NT2/D1 (cell line): ENCODE measurements at regions not wholly inside any gene's neighbourhood (a gene's known extent, or its start where the extent isn't known, plus 50 kb on each side); places are given as distances from the start of the nearest gene placed in this dataset.
"Not testable (repeated sequence)": the region's sequence is repeated elsewhere in the genome, so short reads cannot be mapped to it uniquely, and the experiment has no call there.

Source experiments
- DNase-seq: peaks from one replicate; pipeline ENCODE4 v3.0.0-alpha.2; 2011; ENCODE audit warnings: low read depth, low spot score
- H3K27me3 ChIP-seq: 2 replicates; pipeline ENCODE4 v1.6.0; 2011; ENCODE audit warnings: mild to moderate bottlenecking; ENCODE audit not compliant: insufficient read length, insufficient read depth
- H3K36me3 ChIP-seq: 2 replicates; pipeline ENCODE4 v1.6.1; 2011; ENCODE audit warnings: mild to moderate bottlenecking, low read length, mixed read lengths; ENCODE audit not compliant: insufficient read depth, insufficient read length
- H3K4me1 ChIP-seq: 2 replicates; pipeline ENCODE4 v1.5.1; 2011; ENCODE audit not compliant: insufficient read depth, insufficient read length
- H3K4me3 ChIP-seq: 2 replicates; pipeline ENCODE4 v1.5.1; 2011; ENCODE audit warnings: low read depth; ENCODE audit not compliant: insufficient read length
- H3K9ac ChIP-seq: 2 replicates; pipeline ENCODE4 v1.6.0; 2011; ENCODE audit warnings: low read depth; ENCODE audit not compliant: insufficient read length
- H3K9me3 ChIP-seq: 2 replicates; pipeline ENCODE4 v1.5.1; 2011; ENCODE audit warnings: mild to moderate bottlenecking, low read length; ENCODE audit not compliant: insufficient read depth
- SUZ12 ChIP-seq: IDR thresholded peaks from 2 replicates; pipeline ENCODE4 v1.6.1; 2011; ENCODE audit not compliant: insufficient read length, insufficient read depth; ENCODE audit errors: extremely low read depth
- YY1 ChIP-seq: IDR thresholded peaks from 2 replicates; pipeline ENCODE4 v1.6.1; 2011; ENCODE audit not compliant: insufficient read length, insufficient read depth
- ZNF274 ChIP-seq: IDR thresholded peaks from 2 replicates; pipeline ENCODE4 v1.6.1; 2011; ENCODE audit warnings: mild to moderate bottlenecking, low read depth, low read length

DNA sequence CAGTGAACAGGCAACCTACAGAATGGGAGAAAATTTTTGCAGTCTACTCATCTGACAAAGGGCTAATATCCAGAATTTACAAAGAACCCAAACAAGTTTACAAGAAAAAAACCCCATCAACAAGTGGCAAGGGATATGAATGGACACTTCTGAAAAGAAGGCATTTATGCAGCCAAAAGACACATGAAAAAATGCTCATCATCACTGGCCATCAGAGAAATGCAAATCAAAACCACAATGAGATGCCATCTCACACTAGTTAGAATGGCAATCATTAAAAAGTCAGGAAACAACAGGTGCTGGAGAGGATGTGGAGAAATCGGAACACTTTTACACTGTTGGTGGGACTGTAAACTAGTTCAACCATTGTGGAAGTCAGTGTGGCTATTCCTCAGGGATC is 80.3 kb downstream of the ZNF474 start:
- not testable (repeated sequence) for H3K9me3 ChIP-seq, H3K9ac ChIP-seq, H3K27me3 ChIP-seq, H3K4me1 ChIP-seq, DNase-seq, H3K36me3 ChIP-seq, H3K4me3 ChIP-seq

DNA sequence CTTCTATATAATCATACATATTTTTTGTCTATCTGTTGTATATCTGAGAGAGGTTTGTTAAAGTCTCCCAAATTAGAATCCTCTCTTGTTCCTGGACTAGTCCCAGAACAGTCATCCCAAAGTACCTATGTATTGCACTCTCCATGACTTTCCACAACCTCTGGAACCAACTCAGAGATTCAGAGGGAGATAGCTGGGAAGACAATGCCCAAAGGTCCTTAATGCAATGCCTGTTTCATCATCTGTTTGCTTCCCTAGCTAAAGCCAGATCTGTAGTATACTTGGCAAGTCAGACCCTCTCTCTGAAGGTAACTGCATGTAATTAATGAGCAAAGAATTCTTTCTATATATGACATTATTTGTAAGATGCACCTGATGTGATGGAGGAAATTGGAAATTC is 89.4 kb downstream of the ZNF474 start:
- Histone ChIP-seq H3K9ac (no peak overlapping the region), H3K27me3 (no peaks in the 10 kb centered on the region), H3K4me1 (no peaks in the 10 kb centered on the region), H3K36me3 (no peaks in the 10 kb centered on the region), H3K9me3 (peaks cover 2% of the 10 kb centered on the region; the same call in 1 of the 2 replicates), H3K4me3 (no peak overlapping the region)
- DNase-seq, result no peak
- TF ChIP-seq SUZ12, result no peak
- TF ChIP-seq YY1, result no peak
- no peak for TF ChIP-seq ZNF274

DNA sequence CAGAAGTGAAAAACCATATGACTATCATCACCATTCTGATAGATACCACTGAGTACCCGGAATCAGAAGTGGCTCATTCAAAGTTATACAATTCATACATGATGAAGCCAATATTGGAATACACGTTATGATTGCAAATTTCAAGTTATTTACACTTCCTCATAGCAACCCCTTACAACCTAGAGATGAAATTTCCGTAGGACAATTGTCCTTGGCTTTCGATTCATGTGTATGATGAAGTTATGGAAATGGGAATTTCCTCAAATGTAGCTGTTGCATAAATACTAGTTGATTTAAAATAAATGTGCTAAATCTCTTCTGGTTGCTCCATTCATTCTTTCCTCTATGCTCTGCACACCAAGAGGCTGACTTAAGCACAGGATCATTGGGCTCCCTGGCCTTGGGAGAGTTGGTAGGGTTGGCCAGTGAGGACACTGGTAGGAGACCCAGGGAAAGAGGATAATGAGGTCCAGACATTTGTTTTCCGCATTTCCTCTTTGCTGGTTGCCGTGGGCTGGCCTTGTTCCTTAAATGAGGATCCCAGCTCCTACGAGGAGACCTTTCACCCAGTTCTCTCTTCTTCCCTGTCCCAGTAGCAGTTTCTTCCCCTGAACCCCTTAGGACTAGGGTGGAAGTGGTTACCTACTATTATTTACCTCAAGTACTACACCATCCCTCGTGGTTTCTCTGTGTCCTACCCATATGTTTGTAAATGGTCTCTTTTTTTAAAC is 90.3 kb downstream of the ZNF474 start:
- Histone ChIP-seq H3K9me3 (peaks cover 5% of the 10 kb centered on the region; the same call in 1 of the 2 replicates), H3K27me3 (no peaks in the 10 kb centered on the region), H3K4me3 (no peak overlapping the region), H3K9ac (no peak overlapping the region), H3K36me3 (no peaks in the 10 kb centered on the region), H3K4me1 (no peaks in the 10 kb centered on the region)
- TF ChIP-seq YY1 (no peak), ZNF274 (no peak), SUZ12 (no peak)
- DNase-seq, result no peak

DNA sequence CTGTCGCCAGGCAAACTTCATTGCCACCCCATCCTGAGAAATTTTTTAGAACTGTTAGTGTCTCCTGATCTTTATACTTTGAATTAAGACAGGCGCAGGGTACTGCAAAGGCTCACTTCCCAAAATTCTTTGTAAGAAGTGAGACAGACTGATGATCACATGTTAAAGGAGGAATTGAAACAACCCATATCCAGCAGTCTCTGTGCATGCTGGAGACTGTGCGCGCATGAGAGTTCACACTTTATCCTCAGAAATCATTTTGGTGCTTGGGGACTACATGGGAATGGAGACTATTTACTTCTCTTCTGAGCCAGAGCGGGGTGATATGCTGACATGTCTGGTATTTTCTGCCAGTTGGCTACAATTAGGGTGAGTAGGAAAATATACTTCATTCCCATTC is 91.2 kb downstream of the ZNF474 start:
- no peaks in the 10 kb centered on the region for H3K4me1 ChIP-seq
- no peak for DNase-seq
- no peak overlapping the region for H3K9ac ChIP-seq
- no peak overlapping the region for H3K4me3 ChIP-seq
- H3K9me3 ChIP-seq, result peaks cover 5% of the 10 kb centered on the region; the same call in 1 of the 2 replicates
- no peaks in the 10 kb centered on the region for H3K27me3 ChIP-seq
- TF ChIP-seq SUZ12 (no peak), YY1 (no peak)
- no peaks in the 10 kb centered on the region for H3K36me3 ChIP-seq

DNA sequence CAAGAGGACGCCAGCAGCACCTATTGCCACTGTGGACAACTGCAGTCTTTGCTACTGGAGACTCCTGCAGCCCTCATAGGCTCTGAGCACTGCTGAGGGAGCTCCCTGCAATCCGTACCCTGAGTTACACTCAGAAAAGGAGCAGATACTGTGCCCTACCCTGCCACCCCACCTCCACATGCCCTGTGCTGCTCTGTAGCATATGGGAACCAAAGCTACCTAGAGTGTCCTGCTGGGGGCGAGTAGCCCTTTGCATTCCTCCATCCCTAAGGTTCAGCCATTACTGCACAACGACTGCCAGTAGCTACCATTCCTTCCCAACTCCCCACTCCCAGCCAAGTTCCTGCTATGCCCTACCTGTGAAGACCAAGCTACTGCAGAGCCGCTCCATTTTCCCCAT is 90.2 kb upstream of the SNCAIP start:
- peaks cover 5% of the 10 kb centered on the region; the same call in 1 of the 2 replicates for H3K9me3 ChIP-seq
- no peak overlapping the region for H3K4me3 ChIP-seq
- no peaks in the 10 kb centered on the region for H3K27me3 ChIP-seq
- no peaks in the 10 kb centered on the region for H3K4me1 ChIP-seq
- TF ChIP-seq YY1, result no peak
- H3K9ac ChIP-seq, result no peak overlapping the region
- no peaks in the 10 kb centered on the region for H3K36me3 ChIP-seq
- DNase-seq, result no peak

DNA sequence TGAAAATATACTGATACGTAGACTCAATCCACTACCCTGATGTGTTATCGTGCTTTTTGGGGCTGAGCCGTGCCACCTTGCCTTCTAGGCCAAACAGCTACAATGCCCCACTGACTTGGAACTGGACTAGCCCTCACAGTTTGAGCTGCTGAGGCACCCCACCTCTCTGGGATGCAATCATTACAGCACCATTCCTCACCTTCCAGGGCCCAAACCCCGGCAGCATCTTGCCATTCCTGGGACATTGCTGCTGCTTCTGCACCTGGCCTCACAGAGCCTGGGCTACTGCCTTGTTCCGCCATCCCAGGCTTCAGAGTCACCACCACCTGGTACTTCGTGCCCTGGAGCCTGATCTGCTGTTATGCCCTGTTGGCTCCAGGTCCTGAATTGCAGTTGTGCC is 89.5 kb upstream of the SNCAIP start:
- Histone ChIP-seq H3K9ac (no peak overlapping the region), H3K27me3 (no peaks in the 10 kb centered on the region), H3K9me3 (peaks cover 5% of the 10 kb centered on the region; the same call in 1 of the 2 replicates), H3K4me1 (no peaks in the 10 kb centered on the region), H3K4me3 (no peak overlapping the region), H3K36me3 (no peaks in the 10 kb centered on the region)
- TF ChIP-seq YY1, result no peak
- TF ChIP-seq SUZ12, result no peak
- TF ChIP-seq ZNF274, result no peak
- no peak for DNase-seq

DNA sequence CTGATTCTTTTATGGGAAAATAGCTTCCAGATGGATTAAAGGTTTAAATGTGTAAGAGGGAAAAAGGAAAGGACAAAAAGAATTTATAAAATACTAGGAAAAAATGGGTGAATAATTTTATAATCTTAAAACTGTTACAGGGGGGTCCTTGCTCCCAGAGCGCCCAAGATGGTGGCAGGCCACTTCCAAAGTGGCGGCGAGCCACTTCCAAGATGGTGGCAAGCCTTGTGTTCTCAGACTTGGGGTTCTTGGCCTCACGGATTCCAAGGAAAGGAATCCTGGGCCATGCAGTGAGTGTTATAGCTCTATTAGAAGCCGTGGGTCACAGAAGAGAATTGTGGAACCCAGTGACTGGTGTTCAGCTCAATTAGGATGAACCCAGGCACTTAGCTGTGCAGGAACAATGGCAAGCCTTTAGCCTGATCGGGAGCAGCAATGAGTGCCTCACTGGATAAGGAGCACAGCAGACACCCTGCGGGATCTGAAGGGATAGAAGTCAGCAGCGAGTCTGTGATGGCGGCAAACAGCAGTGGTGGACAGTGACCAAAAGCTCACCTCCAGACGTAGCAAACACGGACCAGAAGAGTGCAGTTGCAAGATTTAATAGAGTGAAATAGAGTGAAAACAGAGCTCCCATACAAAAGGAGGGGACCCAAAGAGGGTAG is 83.2 kb upstream of the SNCAIP start:
- no peaks in the 10 kb centered on the region for H3K36me3 ChIP-seq
- peaks cover 2% of the 10 kb centered on the region; the same call in 1 of the 2 replicates for H3K9me3 ChIP-seq
- TF ChIP-seq ZNF274 (no peak), YY1 (no peak), SUZ12 (no peak)
- peaks cover 2% of the 10 kb centered on the region for H3K4me1 ChIP-seq
- H3K9ac ChIP-seq, result no peak overlapping the region
- no peaks in the 10 kb centered on the region for H3K27me3 ChIP-seq
- no peak for DNase-seq
- H3K4me3 ChIP-seq, result no peak overlapping the region
